GM12878 (cell line): ENCODE measurements at regions not wholly inside any gene's neighbourhood (a gene's known extent, or its start where the extent isn't known, plus 50 kb on each side); places are given as distances from the start of the nearest gene placed in this dataset.

ENCODE experiments used
- ATAC-seq: fragments of 200-7000 bp; cut with Tn5 transposase; 3 replicates; pipeline ENCODE4 v1.9.1; 2020; ENCODE audit warnings: mild to moderate bottlenecking, moderate library complexity
- BruUV-seq: library from RNA; stranded (reverse); fragments of 400-500 nt; replicated peaks from 2 replicates; lab custom pipeline; 2021; lab: Mats Ljungman, UMichigan
- CTCF ChIA-PET: fragments of 300-600 bp; sonication (Branson Sonifier 250); formaldehyde crosslinking; extraction: SDS; loops from one replicate; lab custom pipeline; 2021; ENCODE audit warnings: inconsistent platforms; lab: Yijun Ruan, JAX
- POLR2A ChIA-PET: fragments of 350-600 bp; formaldehyde crosslinking; extraction: SDS; loops from one replicate; lab custom pipeline; 2021; ENCODE audit warnings: inconsistent platforms; lab: Charles Lee
- RAD21 ChIA-PET: fragments of 300-600 bp; sonication (Branson Sonifier 250); formaldehyde crosslinking; loops from one replicate; lab custom pipeline; 2023; ENCODE audit warnings: antibody characterized with exemption; ENCODE audit not compliant: unreplicated experiment; lab: Charles Lee
- SMC1A ChIA-PET: fragments of 300-600 bp; sonication (Branson Sonifier 250); formaldehyde crosslinking; loops from one replicate; lab custom pipeline; 2023; ENCODE audit not compliant: unreplicated experiment, uncharacterized antibody; lab: Charles Lee
- DNase-seq: peaks from one replicate; pipeline ENCODE4 v3.0.0-alpha.2; 2011; ENCODE audit warnings: low read depth, low spot score
- FAIRE-seq: peaks from 3 replicates; lab custom pipeline; 2011; peaks lifted over from hg19 to GRCh38; lab: Jason Lieb, UNC
- H2AFZ ChIP-seq: 2 replicates; pipeline ENCODE4 v1.6.0; 2011; ENCODE audit warnings: low read depth, low read length, control low read depth; ENCODE audit not compliant: control insufficient read depth
- H3K27ac ChIP-seq: 2 replicates; pipeline ENCODE4 v1.5.1; 2011; ENCODE audit warnings: control low read depth; ENCODE audit not compliant: control insufficient read depth, insufficient read depth
- H3K27me3 ChIP-seq, 2 experiments: replicated peaks in 1 of 2; 2 replicates each; pipeline versions ENCODE4 v1.6.0 to v1.6.1; 2011; ENCODE audit warnings: low read length in 1 of 2; ENCODE audit not compliant: control insufficient read depth in 2 of 2, insufficient read depth in 2 of 2
- H3K36me3 ChIP-seq, 2 experiments: 2 replicates each; pipeline ENCODE4 v1.5.1; 2011; ENCODE audit warnings: low read length in 1 of 2; ENCODE audit not compliant: control insufficient read depth in 2 of 2, insufficient read depth in 2 of 2
- H3K4me1 ChIP-seq: 2 replicates; pipeline ENCODE4 v1.6.1; 2011; ENCODE audit warnings: mild to moderate bottlenecking, low read length, moderate library complexity, mixed read lengths; ENCODE audit not compliant: control insufficient read depth, insufficient read depth
- H3K4me2 ChIP-seq: 2 replicates; pipeline ENCODE4 v1.6.0; 2011; ENCODE audit warnings: control low read depth; ENCODE audit not compliant: control insufficient read depth, insufficient read depth
- H3K4me3 ChIP-seq: fragments of 200-600 bp; sonication (generic); 2 replicates; pipeline ENCODE4 v1.5.1; 2016
- H3K79me2 ChIP-seq: 2 replicates; pipeline ENCODE4 v1.6.0; 2011; ENCODE audit warnings: low read length; ENCODE audit not compliant: control insufficient read depth, insufficient read depth
- H3K9ac ChIP-seq: 2 replicates; pipeline ENCODE4 v1.8.0; 2011; ENCODE audit warnings: low read length, control low read depth, mixed read lengths; ENCODE audit not compliant: control insufficient read depth, insufficient read depth
- H3K9me3 ChIP-seq: replicated peaks from 3 replicates; pipeline ENCODE4 v1.5.1; 2011; ENCODE audit warnings: mild to moderate bottlenecking, low read length; ENCODE audit not compliant: control insufficient read depth, insufficient read depth
- H4K20me1 ChIP-seq: 2 replicates; pipeline ENCODE4 v1.6.0; 2011; ENCODE audit not compliant: control insufficient read depth, insufficient read depth
- CEBPB ChIP-seq, 2 experiments: fragments of 150-350 bp in 1 of 2; IDR thresholded peaks; 2 replicates each; pipeline ENCODE4 v1.6.1; 2012 to 2014; ENCODE audit warnings: low read depth in 2 of 2, low read length in 2 of 2, borderline replicate concordance in 1 of 2, inconsistent platforms in 1 of 2
- HCFC1 ChIP-seq: fragments of 150-350 bp; IDR thresholded peaks from 2 replicates; pipeline ENCODE4 v1.6.1; 2014; ENCODE audit warnings: low read length
- IKZF2 ChIP-seq, 2 experiments: fragments of 450-650 bp; IDR thresholded peaks; 2 replicates each; pipeline ENCODE4 v1.6.1; 2017; ENCODE audit warnings: mild to moderate bottlenecking in 2 of 2, moderate library complexity in 2 of 2
- LARP7 ChIP-seq: fragments of 450-650 bp; IDR thresholded peaks from 2 replicates; pipeline ENCODE4 v1.6.1; 2017; ENCODE audit warnings: mild to moderate bottlenecking
- NFYA ChIP-seq: IDR thresholded peaks from 2 replicates; pipeline ENCODE4 v1.6.1; 2011; ENCODE audit warnings: low read depth, mild to moderate bottlenecking, low read length, improper control_type of control experiment, borderline replicate concordance
- PAX8 ChIP-seq: fragments of 450-650 bp; IDR thresholded peaks from 2 replicates; pipeline ENCODE4 v1.6.1; 2017; ENCODE audit warnings: mild to moderate bottlenecking, moderate library complexity
- WGBS: methylation state at CpG from one replicate; pipeline ENCODE4 v1.1.6; 2016; ENCODE audit warnings: low lambda C conversion rate; ENCODE audit not compliant: insufficient replicate concordance, insufficient coverage; ENCODE audit errors: missing lambda C conversion rate; 5-methylcytosine and 5-hydroxymethylcytosine counted together
- in situ Hi-C: fragments of 300-500 bp; cut with MboI; formaldehyde crosslinking; loops from 9 replicates; pipeline ENCODE4 v1.14.3; 2018; ENCODE audit warnings: mixed read lengths
- intact Hi-C: fragments of 100-400 bp; cut with micrococcal nuclease; formaldehyde crosslinking; loops from one replicate; pipeline ENCODE4 v1.14.2; 2022; ENCODE audit not compliant: unreplicated experiment
- TF ChIP-seq, protein P1 (sequence below): IDR thresholded peaks from 2 replicates; pipeline ENCODE4 v1.6.1; 2011; ENCODE audit warnings: borderline replicate concordance, low read depth, mild to moderate bottlenecking, moderate library complexity, mixed read lengths, low read length; ENCODE audit not compliant: insufficient read depth; ENCODE audit errors: extremely low read length
- TF ChIP-seq, protein P2 (sequence below): fragments of 450-650 bp; IDR thresholded peaks from 2 replicates; pipeline ENCODE4 v1.6.1; 2016; ENCODE audit warnings: mild to moderate bottlenecking

DNA sequence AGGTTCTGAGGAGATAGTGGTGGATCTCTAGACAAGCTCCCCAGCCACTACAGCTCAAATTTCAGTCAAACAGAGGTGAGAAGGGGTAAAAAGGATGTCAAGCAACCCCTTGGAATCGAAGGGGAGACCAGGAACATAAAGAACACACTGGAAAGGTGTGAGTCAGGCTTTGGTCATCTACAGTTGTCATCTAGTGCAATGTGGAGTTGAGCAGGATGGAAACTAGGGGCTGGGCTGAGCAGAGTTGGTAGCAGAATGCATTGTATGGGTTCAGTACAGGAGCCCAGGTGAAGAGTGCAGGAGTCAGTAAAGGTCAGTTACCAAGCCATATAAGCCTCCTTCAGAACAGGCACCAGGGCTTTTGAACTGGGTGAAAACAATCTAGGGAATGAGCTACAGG lies 52.7 kb upstream of the VAV3 start (continued):
- TF ChIP-seq, protein P1, sequence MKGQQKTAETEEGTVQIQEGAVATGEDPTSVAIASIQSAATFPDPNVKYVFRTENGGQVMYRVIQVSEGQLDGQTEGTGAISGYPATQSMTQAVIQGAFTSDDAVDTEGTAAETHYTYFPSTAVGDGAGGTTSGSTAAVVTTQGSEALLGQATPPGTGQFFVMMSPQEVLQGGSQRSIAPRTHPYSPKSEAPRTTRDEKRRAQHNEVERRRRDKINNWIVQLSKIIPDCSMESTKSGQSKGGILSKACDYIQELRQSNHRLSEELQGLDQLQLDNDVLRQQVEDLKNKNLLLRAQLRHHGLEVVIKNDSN: no peak
- TF ChIP-seq HCFC1: no peak
- TF ChIP-seq LARP7: no peak
- no peak for TF ChIP-seq CEBPB (IDR thresholded peaks at IDR 0.05; ENCODE audit: borderline replicate concordance in 1 of 2, low read depth in 2 of 2, low read length in 2 of 2)

- BruUV-seq: no TSS peak
- Histone ChIP-seq H3K79me2 (no peaks in the 10 kb centered on the region), H3K4me2 (no peak overlapping the region), H3K9me3 (no peaks in the 10 kb centered on the region), H2AFZ (no peak overlapping the region), H3K27ac (no peak overlapping the region), H3K36me3 (no peaks in the 10 kb centered on the region), H3K9ac (no peak overlapping the region), H3K4me1 (no peaks in the 10 kb centered on the region), H3K27me3 (no peaks in the 10 kb centered on the region), H3K4me3 (no peak overlapping the region), H4K20me1 (no peaks in the 10 kb centered on the region)
- intact Hi-C loops (no loop called here), in situ Hi-C loops (no loop called here)
- ChIA-PET CTCF (no interaction called here), RAD21 (no interaction called here), SMC1A (interaction anchor here (1.2 to 1.6 kb wide), 2 partner anchors 9 to 10 kb away, joined by 4 read pairs; no protein-coding TSS in a partner anchor), POLR2A (no interaction called here)
- TF ChIP-seq IKZF2 (IDR thresholded peaks at IDR 0.05) (0 out of 4 replicates have a peak, but pooled peaks of 1 of the 2 experiments have one; percentile 13), NFYA (no peak), PAX8 (no peak)
- TF ChIP-seq, protein P2, sequence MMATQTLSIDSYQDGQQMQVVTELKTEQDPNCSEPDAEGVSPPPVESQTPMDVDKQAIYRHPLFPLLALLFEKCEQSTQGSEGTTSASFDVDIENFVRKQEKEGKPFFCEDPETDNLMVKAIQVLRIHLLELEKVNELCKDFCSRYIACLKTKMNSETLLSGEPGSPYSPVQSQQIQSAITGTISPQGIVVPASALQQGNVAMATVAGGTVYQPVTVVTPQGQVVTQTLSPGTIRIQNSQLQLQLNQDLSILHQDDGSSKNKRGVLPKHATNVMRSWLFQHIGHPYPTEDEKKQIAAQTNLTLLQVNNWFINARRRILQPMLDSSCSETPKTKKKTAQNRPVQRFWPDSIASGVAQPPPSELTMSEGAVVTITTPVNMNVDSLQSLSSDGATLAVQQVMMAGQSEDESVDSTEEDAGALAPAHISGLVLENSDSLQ: peak; percentile 19; the same call in 1 of the 2 replicates
- FAIRE-seq (no peak), DNase-seq (no peak), ATAC-seq (peak; percentile 74)
- 26% methylated on average over 4 of the region's 4 CpGs for WGBS
Measured at GRCh38 chr1:108016451-108016920, 51.5 kb upstream of the VAV3 start.
